Mesenchymal stem cell (in vitro differentiated cells and primary cell): ENCODE measurements at regions not wholly inside any gene's neighbourhood (a gene's known extent, or its start where the extent isn't known, plus 50 kb on each side); places are given as distances from the start of the nearest gene placed in this dataset.
"Not testable (repeated sequence)": the region's sequence is repeated elsewhere in the genome, so short reads cannot be mapped to it uniquely, and the experiment has no call there.

Experiments
- DNase-seq: peaks from one replicate; pipeline ENCODE4 v3.0.0-alpha.2; 2013
- H2AFZ ChIP-seq: one replicate; pipeline ENCODE4 v1.6.1; 2013; ENCODE audit warnings: low read depth, mild to moderate bottlenecking, control low read depth, inconsistent platforms, low read length, moderate library complexity
- H2AK5ac ChIP-seq: 2 replicates; pipeline ENCODE4 v1.6.1; 2013; ENCODE audit warnings: low read length, moderate library complexity, mild to moderate bottlenecking, inconsistent platforms; ENCODE audit not compliant: severe bottlenecking
- H2BK120ac ChIP-seq: one replicate; pipeline ENCODE4 v1.6.1; 2013; ENCODE audit warnings: low read depth, mild to moderate bottlenecking, inconsistent platforms, low read length, moderate library complexity
- H2BK12ac ChIP-seq, 2 experiments: one replicate each; pipeline ENCODE4 v1.6.1; 2013; ENCODE audit warnings: inconsistent platforms in 2 of 2, low read length in 2 of 2, mild to moderate bottlenecking in 2 of 2, moderate library complexity in 2 of 2, control low read depth in 1 of 2
- H2BK15ac ChIP-seq: one replicate; pipeline ENCODE4 v1.6.1; 2013; ENCODE audit warnings: mild to moderate bottlenecking, low read depth, inconsistent platforms; ENCODE audit not compliant: poor library complexity, severe bottlenecking
- H2BK5ac ChIP-seq: 2 replicates; pipeline ENCODE4 v1.6.1; 2013; ENCODE audit warnings: low read depth, mild to moderate bottlenecking, low read length, control low read depth, inconsistent platforms; ENCODE audit not compliant: poor library complexity, severe bottlenecking
- H3K14ac ChIP-seq, 2 experiments: one replicate each; pipeline ENCODE4 v1.6.1; 2013; ENCODE audit warnings: inconsistent platforms in 2 of 2, low read length in 2 of 2, control low read depth in 1 of 2, mild to moderate bottlenecking in 1 of 2, moderate library complexity in 1 of 2
- H3K18ac ChIP-seq, 2 experiments: one replicate each; pipeline ENCODE4 v1.6.1; 2013; ENCODE audit warnings: inconsistent platforms in 2 of 2, low read length in 2 of 2, control low read depth in 1 of 2, low read depth in 1 of 2, mild to moderate bottlenecking in 1 of 2
- H3K23ac ChIP-seq, 2 experiments: one replicate each; pipeline ENCODE4 v1.6.1; 2013; ENCODE audit warnings: inconsistent platforms in 2 of 2, low read length in 2 of 2, mild to moderate bottlenecking in 2 of 2, moderate library complexity in 2 of 2, control low read depth in 1 of 2
- H3K27ac ChIP-seq: 2 replicates; pipeline ENCODE4 v1.5.1; 2013; ENCODE audit warnings: mild to moderate bottlenecking, moderate library complexity, low read length, control low read depth, inconsistent platforms; ENCODE audit not compliant: poor library complexity, severe bottlenecking
- H3K27me3 ChIP-seq, 2 experiments: 2 replicates each; pipeline versions ENCODE4 v1.6.1 to v1.7.0; 2013; ENCODE audit warnings: low read length in 2 of 2, mild to moderate bottlenecking in 2 of 2, moderate library complexity in 2 of 2, control low read depth in 1 of 2, inconsistent platforms in 1 of 2; ENCODE audit not compliant: control insufficient read depth in 1 of 2, insufficient read depth in 1 of 2
- H3K36me3 ChIP-seq, 2 experiments: 2 replicates each; pipeline versions ENCODE4 v1.6.1 to v1.7.0; 2013; ENCODE audit warnings: low read length in 2 of 2, control low read depth in 1 of 2, inconsistent platforms in 1 of 2, low read depth in 1 of 2, mild to moderate bottlenecking in 1 of 2; ENCODE audit not compliant: insufficient read depth in 2 of 2, control insufficient read depth in 1 of 2
- H3K4ac ChIP-seq, 2 experiments: one replicate each; pipeline ENCODE4 v1.6.1; 2013; ENCODE audit warnings: inconsistent platforms in 2 of 2, low read length in 2 of 2, mild to moderate bottlenecking in 2 of 2, moderate library complexity in 2 of 2, control low read depth in 1 of 2, low read depth in 1 of 2
- H3K4me1 ChIP-seq: 2 replicates; pipeline ENCODE4 v1.6.1; 2013; ENCODE audit warnings: low read depth, low read length, control low read depth; ENCODE audit not compliant: control insufficient read depth, insufficient read depth
- H3K4me2 ChIP-seq: 2 replicates; pipeline ENCODE4 v1.6.1; 2013; ENCODE audit warnings: low read length, mild to moderate bottlenecking, inconsistent platforms; ENCODE audit not compliant: poor library complexity, severe bottlenecking
- H3K4me3 ChIP-seq, 2 experiments: 2 replicates each; pipeline versions ENCODE4 v1.5.1 to v1.7.0; 2013; ENCODE audit warnings: low read length in 2 of 2, mild to moderate bottlenecking in 2 of 2, control low read depth in 1 of 2, low read depth in 1 of 2; ENCODE audit not compliant: insufficient read depth in 1 of 2
- H3K79me1 ChIP-seq: replicated peaks from 2 replicates; pipeline ENCODE4 v1.6.1; 2013; ENCODE audit warnings: mild to moderate bottlenecking, control low read depth, low read length, inconsistent platforms; ENCODE audit not compliant: poor library complexity, severe bottlenecking
- H3K9ac ChIP-seq: 2 replicates; pipeline ENCODE4 v1.7.0; 2013; ENCODE audit warnings: mild to moderate bottlenecking, low read length, moderate library complexity
- H3K9me3 ChIP-seq: 2 replicates; pipeline ENCODE4 v1.7.0; 2013; ENCODE audit warnings: mild to moderate bottlenecking, low read length; ENCODE audit not compliant: control insufficient read depth
- H4K8ac ChIP-seq: one replicate; pipeline ENCODE4 v1.6.1; 2013; ENCODE audit warnings: inconsistent platforms, mild to moderate bottlenecking, low read length, moderate library complexity
- H4K91ac ChIP-seq: one replicate; pipeline ENCODE4 v1.6.1; 2013; ENCODE audit warnings: mild to moderate bottlenecking, low read length, inconsistent platforms
- WGBS: methylation state at CpG from one replicate; pipeline ENCODE4 v1.1.7; 2013; ENCODE audit warnings: mixed read lengths; 5-methylcytosine and 5-hydroxymethylcytosine counted together

GRCh38 chr2:217351378-217351777 lies 491.5 kb upstream of the TNP1 start:
- H3K4me3 ChIP-seq, result no peak overlapping the region
- no peak overlapping the region for H3K4ac ChIP-seq
- no peaks in the 10 kb centered on the region for H3K4me1 ChIP-seq
- no peak overlapping the region for H4K8ac ChIP-seq
- H3K79me1 ChIP-seq, result no peaks in the 10 kb centered on the region
- H3K14ac ChIP-seq, result peak overlapping the region in 1 of 2 experiments; percentile 67
- H3K23ac ChIP-seq, result no peak overlapping the region
- H3K27ac ChIP-seq, result no peak overlapping the region
- H2BK12ac ChIP-seq, result no peak overlapping the region
- H3K9me3 ChIP-seq, result peaks cover 15% of the 10 kb centered on the region
- no peak for DNase-seq
- H4K91ac ChIP-seq, result no peak overlapping the region
- H2AFZ ChIP-seq, result no peak overlapping the region
- no peaks in the 10 kb centered on the region for H3K27me3 ChIP-seq
- H3K9ac ChIP-seq, result no peak overlapping the region
- no peak overlapping the region for H3K18ac ChIP-seq
- H2BK5ac ChIP-seq, result no peak overlapping the region
- H2BK120ac ChIP-seq, result no peak overlapping the region
- peaks cover 0 to 6% of the 10 kb centered on the region in 2 experiments for H3K36me3 ChIP-seq
- no peak overlapping the region for H2BK15ac ChIP-seq
- no peak overlapping the region for H3K4me2 ChIP-seq
- WGBS, result 72% methylated on average over 5 of the region's 5 CpGs
- H2AK5ac ChIP-seq, result no peak overlapping the region

- WGBS, result 0% methylated on average over 1 of the region's 1 CpG
- peaks cover 16% of the 10 kb centered on the region for H3K9me3 ChIP-seq
- H3K4me3 ChIP-seq, result no peak overlapping the region
- peaks cover 0 to 6% of the 10 kb centered on the region in 2 experiments for H3K36me3 ChIP-seq
- no peak overlapping the region for H3K4me2 ChIP-seq
- H4K91ac ChIP-seq, result no peak overlapping the region
- H2BK120ac ChIP-seq, result no peak overlapping the region
- no peak overlapping the region for H4K8ac ChIP-seq
- H3K4me1 ChIP-seq, result no peaks in the 10 kb centered on the region
- H2BK15ac ChIP-seq, result no peak overlapping the region
- no peak overlapping the region for H3K4ac ChIP-seq
- H3K27ac ChIP-seq, result no peak overlapping the region
- no peaks in the 10 kb centered on the region for H3K79me1 ChIP-seq
- no peak overlapping the region for H3K23ac ChIP-seq
- H3K14ac ChIP-seq, result no peak overlapping the region
- no peak overlapping the region for H3K9ac ChIP-seq
- DNase-seq, result no peak
- no peak overlapping the region for H2AK5ac ChIP-seq
- H2AFZ ChIP-seq, result no peak overlapping the region
- H3K18ac ChIP-seq, result no peak overlapping the region
- no peak overlapping the region for H2BK12ac ChIP-seq
- H3K27me3 ChIP-seq, result no peaks in the 10 kb centered on the region
- H2BK5ac ChIP-seq, result no peak overlapping the region
Measured at GRCh38 chr2:217349251-217349650, 489.4 kb upstream of the TNP1 start.

GRCh38 chr2:217347630-217348029 lies 487.8 kb upstream of the TNP1 start:
- H2AK5ac ChIP-seq, H3K14ac ChIP-seq, H3K4me1 ChIP-seq, H3K36me3 ChIP-seq, H2AFZ ChIP-seq, H2BK5ac ChIP-seq, H3K23ac ChIP-seq, H4K91ac ChIP-seq, H3K4me2 ChIP-seq, H3K18ac ChIP-seq, H2BK120ac ChIP-seq, H3K27me3 ChIP-seq, H3K27ac ChIP-seq, H3K4me3 ChIP-seq, H2BK12ac ChIP-seq, H2BK15ac ChIP-seq, H4K8ac ChIP-seq, H3K9ac ChIP-seq, DNase-seq, H3K4ac ChIP-seq, H3K79me1 ChIP-seq: not testable (repeated sequence)
- WGBS, result 42% methylated on average over 2 of the region's 3 CpGs
- peaks cover 16% of the 10 kb centered on the region for H3K9me3 ChIP-seq

- DNase-seq, H3K18ac ChIP-seq, H2AFZ ChIP-seq, H3K79me1 ChIP-seq, H3K27me3 ChIP-seq, H3K4me3 ChIP-seq, H2BK5ac ChIP-seq, H3K9ac ChIP-seq, H3K27ac ChIP-seq, H4K8ac ChIP-seq, H3K4ac ChIP-seq, H2BK120ac ChIP-seq, H3K36me3 ChIP-seq, H4K91ac ChIP-seq, H3K4me2 ChIP-seq, H2BK12ac ChIP-seq, H3K23ac ChIP-seq, H2AK5ac ChIP-seq, H2BK15ac ChIP-seq, H3K14ac ChIP-seq, H3K4me1 ChIP-seq: not testable (repeated sequence)
- H3K9me3 ChIP-seq, result peaks cover 16% of the 10 kb centered on the region
- WGBS, result 88% methylated on average over 1 of the region's 1 CpG
Measured at GRCh38 chr2:217346043-217346442, 486.2 kb upstream of the TNP1 start.
